Neural cell (in vitro differentiated cells): ENCODE measurements at regions not wholly inside any gene's neighbourhood (a gene's known extent, or its start where the extent isn't known, plus 50 kb on each side); places are given as distances from the start of the nearest gene placed in this dataset.
"Not testable (repeated sequence)": the region's sequence is repeated elsewhere in the genome, so short reads cannot be mapped to it uniquely, and the experiment has no call there.

Experiments
- H2AFZ ChIP-seq: fragments of 200-600, 300-800 bp; sonication (generic), shearing (Covaris generic); 2 replicates; pipeline ENCODE4 v1.6.0; 2014; ENCODE audit warnings: low read depth, mild to moderate bottlenecking, antibody characterized with exemption, low read length, moderate library complexity
- H3F3A ChIP-seq: fragments of 200-600 bp; shearing (Covaris generic); 2 replicates; pipeline ENCODE4 v1.6.1; 2016; ENCODE audit warnings: mild to moderate bottlenecking, moderate library complexity, mixed read lengths, antibody characterized with exemption, low read length; ENCODE audit not compliant: insufficient read depth, poor library complexity, severe bottlenecking
- H3K27ac ChIP-seq: fragments of 200-600, 300-800 bp; sonication (generic), shearing (Covaris generic); 2 replicates; pipeline ENCODE4 v1.5.1; 2014; ENCODE audit warnings: mild to moderate bottlenecking, low read length, moderate library complexity
- H3K27me3 ChIP-seq: fragments of 300-800, 200-600 bp; sonication (generic), shearing (Covaris generic); 2 replicates; pipeline ENCODE4 v1.6.0; 2014; ENCODE audit warnings: mild to moderate bottlenecking, low read depth, low read length, moderate library complexity; ENCODE audit not compliant: insufficient read depth
- H3K36me3 ChIP-seq: fragments of 300-800, 200-600 bp; sonication (generic), shearing (Covaris generic); 2 replicates; pipeline ENCODE4 v1.5.1; 2014; ENCODE audit warnings: mild to moderate bottlenecking, antibody characterized with exemption, low read length, moderate library complexity; ENCODE audit not compliant: insufficient read depth
- H3K4me2 ChIP-seq: fragments of 300-800, 200-600 bp; sonication (generic), shearing (Covaris generic); 2 replicates; pipeline ENCODE4 v1.6.0; 2014; ENCODE audit warnings: mild to moderate bottlenecking, low read length
- H3K4me3 ChIP-seq: fragments of 300-800, 200-600 bp; sonication (generic), shearing (Covaris generic); 2 replicates; pipeline ENCODE4 v1.5.1; 2014; ENCODE audit warnings: mild to moderate bottlenecking, low read length, moderate library complexity
- H3K79me2 ChIP-seq: fragments of 200-600 bp; shearing (Covaris generic); replicated peaks from 2 replicates; pipeline ENCODE4 v1.6.0; 2014; ENCODE audit warnings: mild to moderate bottlenecking, low read length, moderate library complexity; ENCODE audit not compliant: insufficient read depth
- H3K9ac ChIP-seq: fragments of 300-800, 200-600 bp; sonication (generic), shearing (Covaris generic); 2 replicates; pipeline ENCODE4 v1.6.1; 2016; ENCODE audit warnings: mild to moderate bottlenecking, low read length, mixed read lengths
- H3K9me2 ChIP-seq: fragments of 200-600 bp; shearing (Covaris generic); 2 replicates; pipeline ENCODE4 v1.6.1; 2016; ENCODE audit warnings: mild to moderate bottlenecking, low read length, mixed read lengths; ENCODE audit not compliant: insufficient read depth
- H3K9me3 ChIP-seq: fragments of 200-600, 300-800 bp; sonication (generic), shearing (Covaris generic); 2 replicates; pipeline ENCODE4 v1.6.1; 2016; ENCODE audit warnings: mild to moderate bottlenecking, mixed run types, low read length, moderate library complexity, mixed read lengths
- H4K20me1 ChIP-seq: fragments of 200-600 bp; shearing (Covaris generic); 2 replicates; pipeline ENCODE4 v1.6.1; 2016; ENCODE audit warnings: mild to moderate bottlenecking, mixed run types; ENCODE audit not compliant: insufficient read depth
- CTCF ChIP-seq: fragments of 450-650 bp; IDR thresholded peaks from 2 replicates; pipeline ENCODE4 v1.5.1; 2014; ENCODE audit warnings: antibody characterized with exemption, mild to moderate bottlenecking, moderate library complexity; ENCODE audit not compliant: poor library complexity, severe bottlenecking
- EP300 ChIP-seq: fragments of 450-650 bp; conservative IDR thresholded peaks from 2 replicates; pipeline ENCODE4 v1.6.1; 2014; ENCODE audit warnings: antibody characterized with exemption, mild to moderate bottlenecking, moderate library complexity; ENCODE audit not compliant: poor library complexity, severe bottlenecking
- EZH2 ChIP-seq: fragments of 200-600, 300-800 bp; shearing (Covaris generic), sonication (generic); IDR thresholded peaks from 2 replicates; pipeline ENCODE4 v1.6.1; 2014; ENCODE audit warnings: antibody characterized with exemption, low read length, borderline replicate concordance, mild to moderate bottlenecking; ENCODE audit not compliant: insufficient read depth, poor library complexity, severe bottlenecking
- MXI1 ChIP-seq: fragments of 450-650 bp; conservative IDR thresholded peaks from 2 replicates; pipeline ENCODE4 v1.6.1; 2014; ENCODE audit warnings: antibody characterized with exemption, mild to moderate bottlenecking; ENCODE audit not compliant: poor library complexity, severe bottlenecking
- POLR2AphosphoS5 ChIP-seq: IDR thresholded peaks from 2 replicates; pipeline ENCODE4 v1.6.1; 2012
- RAD21 ChIP-seq: fragments of 450-650 bp; conservative IDR thresholded peaks from 2 replicates; pipeline ENCODE4 v1.6.1; 2014; ENCODE audit warnings: antibody characterized with exemption, mild to moderate bottlenecking, moderate library complexity
- SMC3 ChIP-seq: fragments of 450-650 bp; conservative IDR thresholded peaks from 2 replicates; pipeline ENCODE4 v1.6.1; 2014; ENCODE audit warnings: antibody characterized with exemption, mild to moderate bottlenecking, moderate library complexity; ENCODE audit not compliant: poor library complexity
- TAF1 ChIP-seq: IDR thresholded peaks from 2 replicates; pipeline ENCODE4 v1.6.1; 2012; ENCODE audit warnings: low read depth
- TF ChIP-seq, protein P1 (sequence below): IDR thresholded peaks from 2 replicates; pipeline ENCODE4 v1.6.1; 2012; ENCODE audit warnings: borderline replicate concordance

GRCh38 chrX:55924574-55924973 is 207.0 kb downstream of the RRAGB start:
- Histone ChIP-seq H3K4me2 (no peak overlapping the region), H2AFZ (no peak overlapping the region), H3K79me2 (no peaks in the 10 kb centered on the region), H3K27me3 (no peaks in the 10 kb centered on the region), H3F3A (no peaks in the 10 kb centered on the region), H3K27ac (no peak overlapping the region), H3K9ac (no peak overlapping the region), H3K36me3 (no peaks in the 10 kb centered on the region), H3K9me3 (no peaks in the 10 kb centered on the region), H4K20me1 (no peaks in the 10 kb centered on the region), H3K9me2 (no peaks in the 10 kb centered on the region), H3K4me3 (no peak overlapping the region)
- no peak for TF ChIP-seq EP300
- TF ChIP-seq RAD21 = no peak
- TF ChIP-seq CTCF = no peak
- TF ChIP-seq TAF1 = no peak
- TF ChIP-seq EZH2 = no peak
- no peak for TF ChIP-seq POLR2AphosphoS5
- no peak for TF ChIP-seq SMC3
- TF ChIP-seq, protein P1, sequence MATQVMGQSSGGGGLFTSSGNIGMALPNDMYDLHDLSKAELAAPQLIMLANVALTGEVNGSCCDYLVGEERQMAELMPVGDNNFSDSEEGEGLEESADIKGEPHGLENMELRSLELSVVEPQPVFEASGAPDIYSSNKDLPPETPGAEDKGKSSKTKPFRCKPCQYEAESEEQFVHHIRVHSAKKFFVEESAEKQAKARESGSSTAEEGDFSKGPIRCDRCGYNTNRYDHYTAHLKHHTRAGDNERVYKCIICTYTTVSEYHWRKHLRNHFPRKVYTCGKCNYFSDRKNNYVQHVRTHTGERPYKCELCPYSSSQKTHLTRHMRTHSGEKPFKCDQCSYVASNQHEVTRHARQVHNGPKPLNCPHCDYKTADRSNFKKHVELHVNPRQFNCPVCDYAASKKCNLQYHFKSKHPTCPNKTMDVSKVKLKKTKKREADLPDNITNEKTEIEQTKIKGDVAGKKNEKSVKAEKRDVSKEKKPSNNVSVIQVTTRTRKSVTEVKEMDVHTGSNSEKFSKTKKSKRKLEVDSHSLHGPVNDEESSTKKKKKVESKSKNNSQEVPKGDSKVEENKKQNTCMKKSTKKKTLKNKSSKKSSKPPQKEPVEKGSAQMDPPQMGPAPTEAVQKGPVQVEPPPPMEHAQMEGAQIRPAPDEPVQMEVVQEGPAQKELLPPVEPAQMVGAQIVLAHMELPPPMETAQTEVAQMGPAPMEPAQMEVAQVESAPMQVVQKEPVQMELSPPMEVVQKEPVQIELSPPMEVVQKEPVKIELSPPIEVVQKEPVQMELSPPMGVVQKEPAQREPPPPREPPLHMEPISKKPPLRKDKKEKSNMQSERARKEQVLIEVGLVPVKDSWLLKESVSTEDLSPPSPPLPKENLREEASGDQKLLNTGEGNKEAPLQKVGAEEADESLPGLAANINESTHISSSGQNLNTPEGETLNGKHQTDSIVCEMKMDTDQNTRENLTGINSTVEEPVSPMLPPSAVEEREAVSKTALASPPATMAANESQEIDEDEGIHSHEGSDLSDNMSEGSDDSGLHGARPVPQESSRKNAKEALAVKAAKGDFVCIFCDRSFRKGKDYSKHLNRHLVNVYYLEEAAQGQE = no peak
- TF ChIP-seq MXI1 = no peak

DNA sequence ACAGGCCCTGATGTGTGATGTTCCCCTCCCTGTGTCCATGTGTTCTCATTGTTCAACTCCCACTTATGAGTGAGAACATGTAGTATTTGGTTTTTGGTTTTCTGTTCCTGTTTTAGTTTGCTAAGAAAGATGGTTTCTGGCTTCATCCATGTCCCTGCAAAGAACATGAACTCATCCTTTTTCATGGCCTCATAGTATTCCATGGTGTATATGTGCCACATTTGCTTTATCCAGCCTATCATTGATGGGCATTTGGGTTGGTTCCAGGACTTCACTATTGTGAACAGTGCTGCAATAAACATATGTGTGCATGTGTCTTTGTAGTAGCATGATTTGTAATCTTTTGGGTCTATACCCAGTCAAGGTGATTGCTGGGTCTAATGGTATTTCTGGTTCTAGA is 211.0 kb downstream of the RRAGB start:
- not testable (repeated sequence) for H3K4me2 ChIP-seq, H4K20me1 ChIP-seq, H2AFZ ChIP-seq, H3K9me2 ChIP-seq, H3K36me3 ChIP-seq, H3K79me2 ChIP-seq, H3K9ac ChIP-seq, H3K27ac ChIP-seq, H3K9me3 ChIP-seq, H3K27me3 ChIP-seq, H3F3A ChIP-seq, H3K4me3 ChIP-seq
